WI38 (cell line): ENCODE measurements at regions not wholly inside any gene's neighbourhood (a gene's known extent, or its start where the extent isn't known, plus 50 kb on each side); places are given as distances from the start of the nearest gene placed in this dataset.

Experiments used
- H3K4me3 ChIP-seq: 2 replicates; pipeline ENCODE4 v1.5.1; 2011; ENCODE audit warnings: low read depth, mild to moderate bottlenecking, control low read depth, low read length
- TF ChIP-seq, protein P1 (sequence below): IDR thresholded peaks from 2 replicates; pipeline ENCODE4 v1.5.1; 2012; ENCODE audit warnings: low read depth, mild to moderate bottlenecking, control low read depth, low read length

DNA sequence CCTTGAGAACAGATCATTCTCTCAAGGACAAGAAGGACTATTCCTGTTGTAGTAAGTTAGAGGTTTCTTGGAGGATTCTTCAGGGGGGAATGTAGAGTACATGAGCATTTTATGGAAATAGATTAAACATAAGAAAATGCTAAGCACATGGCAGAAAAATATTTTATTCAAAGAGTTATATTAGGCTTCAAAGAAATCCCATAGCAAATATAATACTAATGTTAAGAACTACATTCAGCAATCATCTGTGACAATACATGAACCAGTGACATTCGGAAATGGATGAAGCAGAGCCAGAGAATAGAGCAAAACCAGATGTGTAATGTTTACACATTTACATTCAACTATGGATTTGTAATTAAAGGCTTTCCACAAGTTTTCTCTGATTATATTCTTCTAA is 288.6 kb downstream of the NAF1 start:
- H3K4me3 ChIP-seq, result no peak overlapping the region
- TF ChIP-seq, protein P1, sequence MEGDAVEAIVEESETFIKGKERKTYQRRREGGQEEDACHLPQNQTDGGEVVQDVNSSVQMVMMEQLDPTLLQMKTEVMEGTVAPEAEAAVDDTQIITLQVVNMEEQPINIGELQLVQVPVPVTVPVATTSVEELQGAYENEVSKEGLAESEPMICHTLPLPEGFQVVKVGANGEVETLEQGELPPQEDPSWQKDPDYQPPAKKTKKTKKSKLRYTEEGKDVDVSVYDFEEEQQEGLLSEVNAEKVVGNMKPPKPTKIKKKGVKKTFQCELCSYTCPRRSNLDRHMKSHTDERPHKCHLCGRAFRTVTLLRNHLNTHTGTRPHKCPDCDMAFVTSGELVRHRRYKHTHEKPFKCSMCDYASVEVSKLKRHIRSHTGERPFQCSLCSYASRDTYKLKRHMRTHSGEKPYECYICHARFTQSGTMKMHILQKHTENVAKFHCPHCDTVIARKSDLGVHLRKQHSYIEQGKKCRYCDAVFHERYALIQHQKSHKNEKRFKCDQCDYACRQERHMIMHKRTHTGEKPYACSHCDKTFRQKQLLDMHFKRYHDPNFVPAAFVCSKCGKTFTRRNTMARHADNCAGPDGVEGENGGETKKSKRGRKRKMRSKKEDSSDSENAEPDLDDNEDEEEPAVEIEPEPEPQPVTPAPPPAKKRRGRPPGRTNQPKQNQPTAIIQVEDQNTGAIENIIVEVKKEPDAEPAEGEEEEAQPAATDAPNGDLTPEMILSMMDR, result no peak

DNA sequence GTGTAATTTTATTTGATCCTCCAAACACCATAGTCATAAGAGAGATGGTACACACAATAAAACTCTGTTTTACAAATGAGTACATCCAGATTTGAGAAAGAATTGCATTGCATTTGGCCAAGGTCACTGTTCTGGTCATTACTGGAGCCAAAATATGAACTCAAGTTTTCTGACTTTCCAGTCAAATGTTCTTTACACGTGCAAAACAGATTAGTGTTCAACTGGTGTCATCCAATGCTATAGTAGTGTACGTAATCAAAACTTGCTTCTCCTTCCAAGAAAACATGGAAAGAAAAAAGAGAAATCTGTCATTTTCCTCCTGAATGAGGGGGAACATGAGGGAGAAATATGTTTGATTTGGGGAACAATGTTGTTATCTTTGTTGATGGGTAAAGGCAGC is 291.9 kb downstream of the NAF1 start:
- TF ChIP-seq, protein P1, result no peak
- no peak overlapping the region for H3K4me3 ChIP-seq

DNA sequence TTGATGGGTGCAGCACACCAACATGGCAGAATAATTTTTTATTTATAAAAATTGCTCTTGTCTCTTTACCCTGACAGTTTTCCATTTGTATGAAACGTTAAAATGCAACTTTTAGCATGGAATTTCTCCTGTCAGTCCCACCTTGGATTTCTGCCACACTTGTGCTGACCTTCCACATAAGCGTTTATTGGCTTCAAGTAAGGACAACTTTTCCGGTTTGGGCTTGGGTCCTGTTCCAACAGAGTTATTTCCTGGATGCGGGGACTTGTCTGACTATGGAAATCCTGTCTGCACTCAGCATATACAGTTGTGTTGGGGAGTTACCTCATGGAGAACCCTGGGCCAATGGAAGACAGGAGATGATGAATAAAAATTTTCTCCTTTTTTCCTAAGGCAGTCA is 294.7 kb downstream of the NAF1 start:
- H3K4me3 ChIP-seq, result no peak overlapping the region
- TF ChIP-seq, protein P1, result no peak

DNA sequence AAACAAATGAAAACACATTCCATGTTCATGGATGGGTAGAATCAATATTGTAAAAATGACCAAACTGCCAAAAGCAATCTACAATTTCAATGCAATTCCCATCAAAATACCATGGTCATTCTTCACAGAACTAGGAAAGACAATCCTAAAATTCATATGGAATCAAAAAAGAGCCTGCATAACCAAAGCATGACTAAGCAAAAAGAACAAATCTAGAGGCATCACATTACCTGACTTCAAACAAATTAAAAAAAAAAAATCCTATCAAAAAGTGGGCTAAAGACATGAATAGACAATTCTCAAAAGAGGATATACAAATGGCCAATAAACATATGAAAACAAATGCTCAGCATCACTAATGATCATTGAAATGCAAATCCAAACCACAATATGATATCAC is 297.5 kb downstream of the NAF1 start:
- H3K4me3 ChIP-seq, result no peak overlapping the region
- TF ChIP-seq, protein P1, result no peak

DNA sequence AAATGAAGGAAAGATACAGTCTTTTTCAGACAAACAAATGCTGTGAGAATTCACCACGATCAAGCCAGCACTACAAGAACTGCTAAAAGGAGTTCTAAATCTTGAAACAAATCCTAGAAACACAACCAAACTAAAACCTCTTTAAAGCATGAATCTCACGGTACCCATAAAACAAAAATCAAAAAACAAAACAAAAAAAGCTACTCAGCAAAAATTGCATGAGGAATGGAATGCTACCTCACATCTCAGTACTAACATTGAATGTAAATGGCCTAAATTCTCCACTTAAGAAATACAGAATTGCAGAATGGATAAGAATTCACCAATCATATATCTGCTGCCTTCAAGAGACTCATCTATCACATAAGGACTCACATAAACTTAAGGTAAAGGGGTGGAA is 300.1 kb downstream of the NAF1 start:
- TF ChIP-seq, protein P1, result no peak
- no peak overlapping the region for H3K4me3 ChIP-seq

DNA sequence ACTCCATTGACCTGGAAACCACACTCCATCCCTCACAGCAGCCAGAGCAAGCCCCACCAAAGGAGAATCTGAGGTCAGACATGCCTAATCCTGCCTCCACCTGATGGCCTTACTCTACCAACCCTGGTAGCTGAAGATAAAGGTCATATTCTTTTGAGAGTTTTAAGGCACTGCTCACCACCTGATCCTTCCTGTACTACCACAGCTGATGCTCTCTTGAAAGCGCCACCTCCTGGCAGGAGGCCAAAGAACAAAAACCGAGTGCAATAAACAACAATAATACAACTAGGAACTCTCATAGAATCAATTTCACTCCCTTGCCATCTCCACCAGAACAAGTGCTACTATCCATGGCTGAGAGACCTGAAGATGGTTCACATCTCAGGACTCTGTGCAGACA is 301.6 kb downstream of the NAF1 start:
- TF ChIP-seq, protein P1, result no peak
- H3K4me3 ChIP-seq, result no peak overlapping the region

DNA sequence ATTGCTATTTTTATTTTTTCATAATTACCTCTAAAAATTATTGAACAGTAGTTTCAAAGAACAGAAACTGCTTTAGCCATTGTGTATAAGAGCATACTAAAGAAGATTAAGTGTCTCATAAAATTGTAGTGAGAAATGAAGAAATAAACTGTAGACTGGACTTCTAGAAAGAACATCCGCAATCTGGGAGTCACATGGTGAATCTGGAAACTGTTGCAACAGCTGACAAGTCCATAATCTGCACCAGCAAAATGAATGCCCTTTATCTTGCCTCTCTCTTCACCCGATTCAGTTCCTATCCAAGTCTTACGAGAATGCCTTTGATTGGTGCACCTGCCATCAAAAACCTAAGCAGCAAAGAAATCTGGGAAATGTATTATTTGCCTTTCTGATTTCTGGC is 312.9 kb downstream of the NAF1 start:
- TF ChIP-seq, protein P1, result no peak
- no peak overlapping the region for H3K4me3 ChIP-seq
